ENCODE measurements at regions not wholly inside any gene's neighbourhood (a gene's known extent, or its start where the extent isn't known, plus 50 kb on each side); places are given as distances from the start of the nearest gene placed in this dataset.
A peak's percentile ranks its signal among the peaks of the same experiment; 100 is the strongest.
"Not testable (repeated sequence)": the region's sequence is repeated elsewhere in the genome, so short reads cannot be mapped to it uniquely, and the experiment has no call there.

- no peak for DNase-seq
Measured at GRCh38 chr14:83257466-83258439, 1724.1 kb upstream of the SEL1L start.

- no peak for DNase-seq
Measured at GRCh38 chr14:83260751-83261150, 1727.1 kb upstream of the SEL1L start.

GRCh38 chr14:83269583-83269982 is 1735.9 kb upstream of the SEL1L start:
- no peak for DNase-seq

GRCh38 chr14:83271663-83272062 is 1738.0 kb upstream of the SEL1L start:
- DNase-seq = no peak

- no peak for DNase-seq
Measured at GRCh38 chr14:83280719-83281118, 1747.1 kb upstream of the SEL1L start.

GRCh38 chr14:83282706-83283105 is 1749.1 kb upstream of the SEL1L start:
- no peak for DNase-seq

GRCh38 chr14:83287300-83287699 is 1753.6 kb upstream of the SEL1L start:
- no peak for DNase-seq

GRCh38 chr14:83289390-83289789 is 1755.7 kb upstream of the SEL1L start:
- no peak for DNase-seq

- no peak for DNase-seq
Measured at GRCh38 chr14:83289896-83290295, 1756.2 kb upstream of the SEL1L start.

- DNase-seq = no peak
Measured at GRCh38 chr14:83290447-83290846, 1756.8 kb upstream of the SEL1L start.

GRCh38 chr14:83291714-83292113 is 1758.1 kb upstream of the SEL1L start:
- DNase-seq = no peak

- DNase-seq = no peak
Measured at GRCh38 chr14:83294941-83295340, 1761.3 kb upstream of the SEL1L start.

GRCh38 chr14:83297361-83297760 is 1763.7 kb upstream of the SEL1L start:
- DNase-seq = no peak

GRCh38 chr14:83298016-83298415 is 1764.4 kb upstream of the SEL1L start:
- not testable (repeated sequence) for DNase-seq

- peak; percentile 48 for DNase-seq
Measured at GRCh38 chr14:83300476-83301064, 1766.9 kb upstream of the SEL1L start.

GRCh38 chr14:83301791-83302190 is 1768.1 kb upstream of the SEL1L start:
- DNase-seq = no peak

GRCh38 chr14:83309211-83309610 is 1775.6 kb upstream of the SEL1L start:
- DNase-seq = no peak

- DNase-seq = no peak
Measured at GRCh38 chr14:83309833-83310232, 1776.2 kb upstream of the SEL1L start.

GRCh38 chr14:83312511-83312910 is 1778.9 kb upstream of the SEL1L start:
- no peak for DNase-seq

- no peak for DNase-seq
Measured at GRCh38 chr14:83314764-83315163, 1781.1 kb upstream of the SEL1L start.

- DNase-seq = no peak
Measured at GRCh38 chr14:83316356-83316755, 1782.7 kb upstream of the SEL1L start.

GRCh38 chr14:83320837-83321236 is 1787.2 kb upstream of the SEL1L start:
- no peak for DNase-seq

GRCh38 chr14:83331513-83331912 is 1797.9 kb upstream of the SEL1L start:
- DNase-seq = no peak

GRCh38 chr14:83342590-83342989 is 1808.9 kb upstream of the SEL1L start:
- DNase-seq = no peak

Data from NCI-H345 (cell line).